ENCODE measurements at regions not wholly inside any gene's neighbourhood (a gene's known extent, or its start where the extent isn't known, plus 50 kb on each side); places are given as distances from the start of the nearest gene placed in this dataset.

DNA sequence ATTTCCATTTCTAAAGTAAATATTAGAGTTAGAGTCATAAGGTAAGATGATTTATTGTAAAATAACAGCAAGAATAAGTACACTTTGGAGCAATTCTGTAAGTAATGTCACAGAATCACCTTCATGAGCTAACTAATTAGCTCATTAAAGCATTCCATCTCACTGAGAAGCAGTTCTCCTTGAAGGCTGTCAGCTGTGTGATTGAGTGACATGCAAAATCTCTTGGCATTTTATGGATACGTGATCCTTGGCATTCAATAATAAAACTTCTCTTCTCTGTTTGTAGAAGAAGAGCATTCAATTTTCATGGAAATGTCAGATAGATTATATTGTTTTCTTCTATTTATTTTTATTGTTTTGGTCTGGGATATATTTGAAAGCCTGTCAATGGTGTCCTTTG is 1389.3 kb downstream of the GATA3 start:
- H3F3A ChIP-seq (ENCODE audit: control insufficient read depth, insufficient read depth) = no peaks in the 10 kb centered on the region
- no peak overlapping the region for H3K4me2 ChIP-seq (ENCODE audit: low read length)
- H3K36me3 ChIP-seq (ENCODE audit: control insufficient read depth, low read length) = no peaks in the 10 kb centered on the region
- no peaks in the 10 kb centered on the region for H3K79me2 ChIP-seq (ENCODE audit: control insufficient read depth, low read length)
- no peak overlapping the region for H3K4me3 ChIP-seq (ENCODE audit: low read length)
- no peak overlapping the region for H3K27ac ChIP-seq (ENCODE audit: low read depth, low read length)
- no peaks in the 10 kb centered on the region for H3K9me2 ChIP-seq (replicated peaks; ENCODE audit: control insufficient read depth, low read length)
- no peaks in the 10 kb centered on the region for H3K4me1 ChIP-seq (ENCODE audit: control insufficient read depth, low read length)
- no peaks in the 10 kb centered on the region for H3K9me3 ChIP-seq (ENCODE audit: control insufficient read depth, insufficient read depth, low read length)
- H3K27me3 ChIP-seq (ENCODE audit: control insufficient read depth, low read length) = no peaks in the 10 kb centered on the region
- no peak for TF ChIP-seq EZH2phosphoT487 (IDR thresholded peaks at IDR 0.05; ENCODE audit: borderline replicate concordance, low read length)
- TF ChIP-seq, protein P1, sequence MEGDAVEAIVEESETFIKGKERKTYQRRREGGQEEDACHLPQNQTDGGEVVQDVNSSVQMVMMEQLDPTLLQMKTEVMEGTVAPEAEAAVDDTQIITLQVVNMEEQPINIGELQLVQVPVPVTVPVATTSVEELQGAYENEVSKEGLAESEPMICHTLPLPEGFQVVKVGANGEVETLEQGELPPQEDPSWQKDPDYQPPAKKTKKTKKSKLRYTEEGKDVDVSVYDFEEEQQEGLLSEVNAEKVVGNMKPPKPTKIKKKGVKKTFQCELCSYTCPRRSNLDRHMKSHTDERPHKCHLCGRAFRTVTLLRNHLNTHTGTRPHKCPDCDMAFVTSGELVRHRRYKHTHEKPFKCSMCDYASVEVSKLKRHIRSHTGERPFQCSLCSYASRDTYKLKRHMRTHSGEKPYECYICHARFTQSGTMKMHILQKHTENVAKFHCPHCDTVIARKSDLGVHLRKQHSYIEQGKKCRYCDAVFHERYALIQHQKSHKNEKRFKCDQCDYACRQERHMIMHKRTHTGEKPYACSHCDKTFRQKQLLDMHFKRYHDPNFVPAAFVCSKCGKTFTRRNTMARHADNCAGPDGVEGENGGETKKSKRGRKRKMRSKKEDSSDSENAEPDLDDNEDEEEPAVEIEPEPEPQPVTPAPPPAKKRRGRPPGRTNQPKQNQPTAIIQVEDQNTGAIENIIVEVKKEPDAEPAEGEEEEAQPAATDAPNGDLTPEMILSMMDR (IDR thresholded peaks at IDR 0.05; ENCODE audit: low read depth, low read length, poor library complexity, severe bottlenecking) = no peak
- no peaks in the 10 kb centered on the region for H4K20me1 ChIP-seq (ENCODE audit: control insufficient read depth, insufficient read depth, low read depth, low read length)

- TF ChIP-seq, protein P1 (IDR thresholded peaks at IDR 0.05; ENCODE audit: low read depth, low read length, poor library complexity, severe bottlenecking) = no peak
- TF ChIP-seq EZH2phosphoT487 (IDR thresholded peaks at IDR 0.05; ENCODE audit: borderline replicate concordance, low read length) = no peak
- no peak overlapping the region for H3K27ac ChIP-seq (ENCODE audit: low read depth, low read length)
- H3K9me3 ChIP-seq (ENCODE audit: control insufficient read depth, insufficient read depth, low read length) = peaks cover 3% of the 10 kb centered on the region; the same call in 1 of the 2 replicates
- H3F3A ChIP-seq (ENCODE audit: control insufficient read depth, insufficient read depth) = no peaks in the 10 kb centered on the region
- no peaks in the 10 kb centered on the region for H3K4me1 ChIP-seq (ENCODE audit: control insufficient read depth, low read length)
- H3K9me2 ChIP-seq (replicated peaks; ENCODE audit: control insufficient read depth, low read length) = no peaks in the 10 kb centered on the region
- H3K79me2 ChIP-seq (ENCODE audit: control insufficient read depth, low read length) = no peaks in the 10 kb centered on the region
- no peaks in the 10 kb centered on the region for H3K36me3 ChIP-seq (ENCODE audit: control insufficient read depth, low read length)
- H3K27me3 ChIP-seq (ENCODE audit: control insufficient read depth, low read length) = no peaks in the 10 kb centered on the region
- no peak overlapping the region for H3K4me2 ChIP-seq (ENCODE audit: low read length)
- H4K20me1 ChIP-seq (ENCODE audit: control insufficient read depth, insufficient read depth, low read depth, low read length) = no peaks in the 10 kb centered on the region
- H3K4me3 ChIP-seq (ENCODE audit: low read length) = no peak overlapping the region
Observed at GRCh38 chr10:9449530-9449929, 1395.0 kb downstream of the GATA3 start.

DNA sequence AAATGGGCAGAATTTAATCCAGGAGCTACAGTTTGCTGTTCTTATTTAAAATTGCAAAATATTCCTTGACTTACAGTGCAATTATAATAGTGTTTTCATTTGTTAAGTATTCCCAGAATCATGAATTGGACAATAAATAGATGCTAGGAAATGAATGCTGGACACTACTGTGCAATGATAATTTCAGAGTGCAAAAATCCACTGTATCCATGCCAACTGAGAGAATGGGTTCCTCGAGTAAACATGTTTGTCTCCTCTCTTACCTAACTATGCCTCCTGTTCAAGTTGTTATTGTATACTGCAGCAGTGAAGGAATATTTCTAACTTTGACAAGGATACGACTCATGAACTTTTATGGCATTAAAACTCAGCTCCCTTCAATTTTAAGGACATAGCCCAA is 1396.3 kb downstream of the GATA3 start:
- Histone ChIP-seq H3K4me2 (ENCODE audit: low read length) (no peak overlapping the region), H3K9me2 (replicated peaks; ENCODE audit: control insufficient read depth, low read length) (no peaks in the 10 kb centered on the region), H3K27me3 (ENCODE audit: control insufficient read depth, low read length) (no peaks in the 10 kb centered on the region), H3K27ac (ENCODE audit: low read depth, low read length) (no peak overlapping the region), H4K20me1 (ENCODE audit: control insufficient read depth, insufficient read depth, low read depth, low read length) (no peaks in the 10 kb centered on the region), H3K9me3 (ENCODE audit: control insufficient read depth, insufficient read depth, low read length) (peaks cover 3% of the 10 kb centered on the region; the same call in 1 of the 2 replicates), H3K79me2 (ENCODE audit: control insufficient read depth, low read length) (no peaks in the 10 kb centered on the region), H3K36me3 (ENCODE audit: control insufficient read depth, low read length) (no peaks in the 10 kb centered on the region), H3K4me3 (ENCODE audit: low read length) (no peak overlapping the region), H3F3A (ENCODE audit: control insufficient read depth, insufficient read depth) (no peaks in the 10 kb centered on the region), H3K4me1 (ENCODE audit: control insufficient read depth, low read length) (no peaks in the 10 kb centered on the region)
- TF ChIP-seq EZH2phosphoT487 (IDR thresholded peaks at IDR 0.05; ENCODE audit: borderline replicate concordance, low read length) = no peak
- TF ChIP-seq, protein P1 (IDR thresholded peaks at IDR 0.05; ENCODE audit: low read depth, low read length, poor library complexity, severe bottlenecking) = no peak

Data from DOHH2 (cell line).